ENCODE measurements at regions not wholly inside any gene's neighbourhood (a gene's known extent, or its start where the extent isn't known, plus 50 kb on each side); places are given as distances from the start of the nearest gene placed in this dataset.
"Not testable (repeated sequence)": the region's sequence is repeated elsewhere in the genome, so short reads cannot be mapped to it uniquely, and the experiment has no call there.

GRCh38 chr3:105979961-105980360, 111.1 kb upstream of the CBLB start:
- DNase-seq (ENCODE audit: low spot score), result no peak

GRCh38 chr3:105982207-105982606, 113.4 kb upstream of the CBLB start:
- DNase-seq (ENCODE audit: low spot score), result no peak

- no peak for DNase-seq (ENCODE audit: low spot score)
These were observed 116.0 kb upstream of the CBLB start for GRCh38 chr3:105984837-105985236.

GRCh38 chr3:105986343-105986742, 117.5 kb upstream of the CBLB start:
- not testable (repeated sequence) for DNase-seq (ENCODE audit: low spot score)

- no peak for DNase-seq (ENCODE audit: low spot score)
These were observed 119.0 kb upstream of the CBLB start for GRCh38 chr3:105987809-105988208.

GRCh38 chr3:105988540-105989212, 119.9 kb upstream of the CBLB start:
- DNase-seq (ENCODE audit: low spot score), result no peak

GRCh38 chr3:105996781-105997180, 128.0 kb upstream of the CBLB start:
- DNase-seq (ENCODE audit: low spot score), result no peak

- no peak for DNase-seq (ENCODE audit: low spot score)
These were observed 128.6 kb upstream of the CBLB start for GRCh38 chr3:105997466-105997799.

GRCh38 chr3:105997800-105998526, 129.2 kb upstream of the CBLB start:
- no peak for DNase-seq (ENCODE audit: low spot score)

- no peak for DNase-seq (ENCODE audit: low spot score)
These were observed 131.0 kb upstream of the CBLB start for GRCh38 chr3:105999856-106000255.

- DNase-seq (ENCODE audit: low spot score), result no peak
These were observed 133.1 kb upstream of the CBLB start for GRCh38 chr3:106001923-106002322.

GRCh38 chr3:106004137-106004681, 135.4 kb upstream of the CBLB start:
- peak; percentile 24 for DNase-seq (ENCODE audit: low spot score)

GRCh38 chr3:106004826-106005225, 136.0 kb upstream of the CBLB start:
- no peak for DNase-seq (ENCODE audit: low spot score)

GRCh38 chr3:106006001-106006400, 137.2 kb upstream of the CBLB start:
- no peak for DNase-seq (ENCODE audit: low spot score)

- DNase-seq (ENCODE audit: low spot score), result no peak
These were observed 137.8 kb upstream of the CBLB start for GRCh38 chr3:106006571-106006970.

- DNase-seq (ENCODE audit: low spot score), result no peak
These were observed 138.7 kb upstream of the CBLB start for GRCh38 chr3:106007512-106007911.

- DNase-seq (ENCODE audit: low spot score), result no peak
These were observed 140.0 kb upstream of the CBLB start for GRCh38 chr3:106008766-106009165.

GRCh38 chr3:106010829-106011228, 142.0 kb upstream of the CBLB start:
- DNase-seq (ENCODE audit: low spot score), result no peak

- no peak for DNase-seq (ENCODE audit: low spot score)
These were observed 145.2 kb upstream of the CBLB start for GRCh38 chr3:106013971-106014370.

- no peak for DNase-seq (ENCODE audit: low spot score)
These were observed 145.7 kb upstream of the CBLB start for GRCh38 chr3:106014518-106014917.

- DNase-seq (ENCODE audit: low spot score), result no peak
These were observed 146.2 kb upstream of the CBLB start for GRCh38 chr3:106014971-106015370.

- DNase-seq (ENCODE audit: low spot score), result no peak
These were observed 149.3 kb upstream of the CBLB start for GRCh38 chr3:106018102-106018501.

GRCh38 chr3:106018929-106019550, 150.2 kb upstream of the CBLB start:
- no peak for DNase-seq (ENCODE audit: low spot score)

All from CD4-positive, alpha-beta T cell treated with Interleukin-15 for 4 hours (primary cell).